Uterus (tissue), 3 donors: ENCODE measurements at regions not wholly inside any gene's neighbourhood (a gene's known extent, or its start where the extent isn't known, plus 50 kb on each side); places are given as distances from the start of the nearest gene placed in this dataset.

Source experiments
- DNase-seq, 2 donors: peaks; one replicate each; pipeline ENCODE4 v3.0.0-alpha.2; 2019 to 2020
- H3K27ac ChIP-seq, 2 donors: fragments of 200-600 bp; sonication (generic); 1 replicate in 1 of 2; 2 replicates in 1 of 2; pipeline ENCODE4 v1.5.1; 2016 to 2018
- H3K27me3 ChIP-seq, 2 donors: fragments of 200-600 bp; sonication (generic); one replicate each; pipeline ENCODE4 v1.5.1; 2018 to 2019; ENCODE audit warnings: control low read depth in 1 of 2
- H3K36me3 ChIP-seq, 2 donors: fragments of 200-600 bp; sonication (generic); one replicate each; pipeline ENCODE4 v1.5.1; 2019; ENCODE audit warnings: control low read depth in 1 of 2
- H3K4me1 ChIP-seq, 2 donors: fragments of 200-600 bp; sonication (generic); one replicate each; pipeline ENCODE4 v1.5.1; 2018 to 2019; ENCODE audit warnings: control low read depth in 1 of 2
- H3K4me3 ChIP-seq, 2 donors: fragments of 200-600 bp; sonication (generic); 1 replicate in 1 of 2; 2 replicates in 1 of 2; pipeline ENCODE4 v1.5.1; 2018 to 2019; ENCODE audit warnings: mild to moderate bottlenecking in 1 of 2
- H3K9me3 ChIP-seq, 2 donors: fragments of 200-600 bp; sonication (generic); one replicate each; pipeline ENCODE4 v1.5.1; 2019; ENCODE audit warnings: control low read depth in 1 of 2
- POLR2A ChIP-seq, 2 donors: fragments of 450-650 bp; IDR thresholded peaks; one replicate each; pipeline ENCODE4 v1.6.1; 2016; ENCODE audit warnings: antibody characterized with exemption in 2 of 2, mild to moderate bottlenecking in 1 of 2, moderate library complexity in 1 of 2
- intact Hi-C: fragments of 100-400 bp; cut with DNase I; formaldehyde crosslinking; loops from one replicate; pipeline ENCODE4 v1.15.1; 2023; ENCODE audit warnings: low total_unique reads
- TF ChIP-seq, protein P1 (sequence below), 4 experiments: fragments of 200-600 bp in 2 of 4; fragments of 450-650 bp in 2 of 4; sonication (generic) in 2 of 4; IDR thresholded peaks; one replicate each; pipeline ENCODE4 v1.5.1; 2016 to 2019; ENCODE audit warnings: antibody characterized with exemption in 4 of 4, mild to moderate bottlenecking in 2 of 4, moderate library complexity in 1 of 4
- donor health status: DM: yes; HTN: yes; CAD: no.

DNA sequence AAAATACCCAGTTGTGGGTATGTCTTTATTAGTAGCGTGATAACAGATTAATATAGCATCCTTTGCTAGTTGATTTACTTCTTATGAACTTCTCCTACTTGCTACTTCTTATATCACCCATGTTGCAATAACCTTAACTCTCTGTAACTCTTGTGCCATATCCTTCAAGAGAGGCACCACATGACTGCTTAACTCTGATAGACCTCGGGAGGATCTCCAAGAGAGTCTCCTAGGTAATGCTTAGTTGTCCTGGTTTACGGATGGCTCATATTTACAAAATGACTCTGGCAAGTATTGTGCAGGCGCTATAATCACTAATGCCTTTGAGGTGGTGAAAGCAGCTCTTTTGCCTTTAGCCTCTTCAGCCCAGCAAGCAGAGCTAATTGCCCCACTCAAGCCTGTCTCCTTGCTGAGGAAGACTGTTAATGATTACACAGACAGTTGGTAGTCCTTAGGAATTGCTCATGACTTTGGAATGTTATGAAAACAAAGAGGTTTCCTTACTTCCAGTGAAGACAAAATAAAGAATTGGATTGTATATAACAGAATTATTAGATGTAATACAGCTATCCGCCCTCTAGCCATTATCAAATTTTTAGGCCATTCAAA, 1305.8 kb downstream of the PCDH7 start:
- TF ChIP-seq POLR2A (IDR thresholded peaks at IDR 0.05), result no peak
- TF ChIP-seq, protein P1, sequence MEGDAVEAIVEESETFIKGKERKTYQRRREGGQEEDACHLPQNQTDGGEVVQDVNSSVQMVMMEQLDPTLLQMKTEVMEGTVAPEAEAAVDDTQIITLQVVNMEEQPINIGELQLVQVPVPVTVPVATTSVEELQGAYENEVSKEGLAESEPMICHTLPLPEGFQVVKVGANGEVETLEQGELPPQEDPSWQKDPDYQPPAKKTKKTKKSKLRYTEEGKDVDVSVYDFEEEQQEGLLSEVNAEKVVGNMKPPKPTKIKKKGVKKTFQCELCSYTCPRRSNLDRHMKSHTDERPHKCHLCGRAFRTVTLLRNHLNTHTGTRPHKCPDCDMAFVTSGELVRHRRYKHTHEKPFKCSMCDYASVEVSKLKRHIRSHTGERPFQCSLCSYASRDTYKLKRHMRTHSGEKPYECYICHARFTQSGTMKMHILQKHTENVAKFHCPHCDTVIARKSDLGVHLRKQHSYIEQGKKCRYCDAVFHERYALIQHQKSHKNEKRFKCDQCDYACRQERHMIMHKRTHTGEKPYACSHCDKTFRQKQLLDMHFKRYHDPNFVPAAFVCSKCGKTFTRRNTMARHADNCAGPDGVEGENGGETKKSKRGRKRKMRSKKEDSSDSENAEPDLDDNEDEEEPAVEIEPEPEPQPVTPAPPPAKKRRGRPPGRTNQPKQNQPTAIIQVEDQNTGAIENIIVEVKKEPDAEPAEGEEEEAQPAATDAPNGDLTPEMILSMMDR (IDR thresholded peaks at IDR 0.05), result no peak
- intact Hi-C loops, result no loop called here

DNA sequence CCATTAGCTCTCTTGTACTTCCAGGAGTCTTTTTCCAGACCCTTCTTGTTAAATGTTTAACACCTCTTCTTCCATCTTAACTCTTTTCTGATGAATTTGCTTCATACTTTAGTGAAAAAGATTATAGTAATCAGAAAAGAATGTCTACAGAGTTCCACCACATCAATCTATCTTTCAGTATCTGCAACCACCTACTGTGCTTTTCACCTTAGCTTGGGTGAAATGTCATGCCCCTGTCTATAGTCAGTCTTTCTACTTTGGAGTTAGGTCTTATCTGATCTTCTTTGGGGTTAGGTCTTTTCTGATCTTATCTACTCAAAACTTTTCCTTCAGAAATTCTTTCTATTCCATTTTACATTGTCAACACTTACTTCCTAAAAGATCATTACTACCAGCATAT, 1310.2 kb downstream of the PCDH7 start:
- Histone ChIP-seq H3K4me1 (no peaks in the 10 kb centered on the region), H3K36me3 (no peaks in the 10 kb centered on the region), H3K27ac (no peak overlapping the region), H3K9me3 (no peaks in the 10 kb centered on the region), H3K27me3 (no peaks in the 10 kb centered on the region), H3K4me3 (no peak overlapping the region)
- TF ChIP-seq, protein P1 (IDR thresholded peaks at IDR 0.05), result no peak
- TF ChIP-seq POLR2A (IDR thresholded peaks at IDR 0.05), result no peak
- DNase-seq, result no peak
- intact Hi-C loops, result no loop called here

More for the DNA sequence above, 1305.8 kb downstream of the PCDH7 start:
- no peaks in the 10 kb centered on the region for H3K27me3 ChIP-seq
- H3K9me3 ChIP-seq, result no peaks in the 10 kb centered on the region
- no peaks in the 10 kb centered on the region for H3K4me1 ChIP-seq
- H3K36me3 ChIP-seq, result no peaks in the 10 kb centered on the region
- no peak for DNase-seq
- no peak overlapping the region for H3K27ac ChIP-seq
- H3K4me3 ChIP-seq, result no peak overlapping the region

DNA sequence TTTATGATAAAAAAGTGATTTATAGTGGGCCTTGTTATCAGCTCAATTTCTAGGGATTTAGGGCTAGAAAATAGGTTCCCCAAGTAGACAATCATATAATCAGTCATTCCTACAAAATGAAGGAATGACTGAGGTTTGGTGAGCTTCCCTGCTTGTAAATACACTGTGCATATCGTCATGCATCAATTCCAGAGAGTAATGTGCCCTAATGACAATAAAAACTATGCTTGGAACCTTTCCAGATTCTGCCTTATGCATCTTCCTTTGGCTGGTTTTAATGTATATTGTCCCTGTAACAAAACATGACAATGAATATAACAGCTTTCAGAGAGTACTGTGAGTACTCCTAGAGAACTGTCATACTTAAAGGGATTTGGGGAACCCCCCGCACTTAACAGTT, 1310.9 kb downstream of the PCDH7 start:
- TF ChIP-seq, protein P1 (IDR thresholded peaks at IDR 0.05), result no peak
- no peak for TF ChIP-seq POLR2A (IDR thresholded peaks at IDR 0.05)
- Histone ChIP-seq H3K27me3 (no peaks in the 10 kb centered on the region), H3K4me3 (no peak overlapping the region), H3K36me3 (no peaks in the 10 kb centered on the region), H3K9me3 (no peaks in the 10 kb centered on the region), H3K4me1 (no peaks in the 10 kb centered on the region), H3K27ac (no peak overlapping the region)
- no peak for DNase-seq
- intact Hi-C loops, result no loop called here

DNA sequence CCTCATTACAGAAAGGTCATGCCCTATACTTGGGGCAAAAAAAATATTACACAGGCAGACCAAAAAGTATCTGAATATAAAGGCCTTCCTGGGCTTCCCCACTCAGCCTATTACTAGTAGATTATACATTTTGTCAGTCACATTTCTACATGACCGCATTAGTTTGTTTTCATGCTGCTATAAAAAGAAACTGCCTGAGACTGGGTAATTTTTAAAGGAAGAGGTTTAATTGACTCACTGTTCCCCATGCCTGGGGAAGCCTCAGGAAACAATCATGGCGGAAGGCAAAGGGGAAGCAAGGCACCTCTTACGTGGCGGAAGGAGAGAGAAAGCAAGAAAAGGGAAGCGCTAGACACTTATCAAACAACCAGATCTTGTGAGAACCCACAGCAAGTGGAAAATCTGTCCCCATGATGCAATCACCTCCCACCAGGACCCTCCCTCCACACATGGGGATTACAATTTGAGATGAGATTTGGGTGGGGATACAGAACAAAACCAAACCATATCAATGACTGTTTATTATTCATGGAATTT, 1312.0 kb downstream of the PCDH7 start:
- no peak overlapping the region for H3K4me3 ChIP-seq
- intact Hi-C loops, result no loop called here

DNA sequence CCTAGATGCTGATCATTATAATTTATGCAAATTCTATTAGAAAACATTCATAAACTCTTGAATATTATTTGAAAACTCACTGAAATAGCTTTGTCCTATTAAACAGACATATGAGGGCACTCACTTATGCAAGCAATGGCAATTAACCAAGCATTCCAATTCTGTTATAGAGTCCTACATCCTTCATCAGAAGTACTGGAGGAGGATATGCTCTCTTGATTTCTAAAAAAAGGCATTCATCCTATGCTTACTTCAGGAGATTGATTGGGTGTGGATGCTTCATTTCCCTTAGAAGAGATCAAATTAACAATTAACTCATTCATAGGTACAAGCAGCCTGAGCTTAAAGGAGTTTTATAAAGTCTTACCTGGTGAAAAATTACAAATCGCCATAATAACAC, 1317.2 kb downstream of the PCDH7 start:
- H3K4me3 ChIP-seq, result no peak overlapping the region
- H3K4me1 ChIP-seq, result no peaks in the 10 kb centered on the region
- H3K36me3 ChIP-seq, result no peaks in the 10 kb centered on the region
- no peaks in the 10 kb centered on the region for H3K9me3 ChIP-seq
- intact Hi-C loops, result no loop called here
- no peak overlapping the region for H3K27ac ChIP-seq
- no peak for DNase-seq
- no peaks in the 10 kb centered on the region for H3K27me3 ChIP-seq
- TF ChIP-seq, protein P1 (IDR thresholded peaks at IDR 0.05), result no peak
- TF ChIP-seq POLR2A (IDR thresholded peaks at IDR 0.05), result no peak

More for the DNA sequence above, 1312.0 kb downstream of the PCDH7 start:
- H3K4me1 ChIP-seq, result no peaks in the 10 kb centered on the region
- TF ChIP-seq, protein P1 (IDR thresholded peaks at IDR 0.05), result no peak
- TF ChIP-seq POLR2A (IDR thresholded peaks at IDR 0.05), result no peak
- H3K9me3 ChIP-seq, result no peaks in the 10 kb centered on the region
- no peaks in the 10 kb centered on the region for H3K27me3 ChIP-seq
- H3K36me3 ChIP-seq, result no peaks in the 10 kb centered on the region
- H3K27ac ChIP-seq, result no peak overlapping the region
- no peak for DNase-seq
